ENCODE measurements at regions not wholly inside any gene's neighbourhood (a gene's known extent, or its start where the extent isn't known, plus 50 kb on each side); places are given as distances from the start of the nearest gene placed in this dataset.

DNA sequence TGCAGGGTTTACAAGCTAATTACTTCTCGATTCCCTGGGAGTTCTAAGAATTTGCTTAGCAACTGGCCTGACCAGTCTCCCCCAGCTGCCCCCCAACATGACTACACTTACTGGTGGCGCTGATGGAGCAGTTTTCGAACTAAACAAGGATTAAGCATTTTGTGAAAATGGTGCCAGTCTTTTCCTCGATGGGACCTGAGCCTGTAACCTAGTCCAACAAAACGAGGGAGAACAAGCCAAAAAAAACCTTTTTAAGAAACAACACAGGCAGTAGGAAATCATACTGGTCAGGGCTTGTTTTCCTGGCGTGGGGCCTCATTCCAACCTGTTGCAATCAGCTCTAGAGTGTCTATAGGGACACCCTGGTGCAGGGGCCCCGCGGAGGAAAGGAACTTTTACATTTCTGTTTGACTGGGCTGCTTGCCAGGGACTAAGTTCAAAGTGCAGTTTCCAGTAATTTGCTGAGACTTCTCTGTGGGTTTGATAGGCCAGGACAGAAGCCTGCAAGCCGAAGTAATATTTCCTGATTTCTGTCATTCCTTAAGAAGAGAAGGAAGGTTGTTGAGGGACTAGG, 158.7 kb downstream of the SPRY1 start:
- Histone ChIP-seq H3K27me3 (ENCODE audit: control insufficient read depth, low read length) (peaks cover 12% of the 10 kb centered on the region), H3K79me2 (ENCODE audit: control insufficient read depth, low read length) (no peaks in the 10 kb centered on the region), H3K9me3 (ENCODE audit: control insufficient read depth, insufficient read depth, low read length) (no peaks in the 10 kb centered on the region), H4K20me1 (ENCODE audit: control insufficient read depth, insufficient read depth, low read depth, low read length) (no peaks in the 10 kb centered on the region), H3F3A (ENCODE audit: control insufficient read depth, insufficient read depth) (no peaks in the 10 kb centered on the region), H3K4me2 (ENCODE audit: low read length) (no peak overlapping the region), H3K36me3 (ENCODE audit: control insufficient read depth, low read length) (no peaks in the 10 kb centered on the region), H3K9me2 (replicated peaks; ENCODE audit: control insufficient read depth, low read length) (no peaks in the 10 kb centered on the region), H3K27ac (ENCODE audit: low read depth, low read length) (no peak overlapping the region), H3K4me1 (ENCODE audit: control insufficient read depth, low read length) (no peaks in the 10 kb centered on the region), H3K4me3 (ENCODE audit: low read length) (no peak overlapping the region)
- TF ChIP-seq CTCF (IDR thresholded peaks at IDR 0.05; ENCODE audit: low read depth, low read length, poor library complexity, severe bottlenecking) = no peak
- TF ChIP-seq EZH2phosphoT487 (IDR thresholded peaks at IDR 0.05; ENCODE audit: borderline replicate concordance, low read length) = no peak

DNA sequence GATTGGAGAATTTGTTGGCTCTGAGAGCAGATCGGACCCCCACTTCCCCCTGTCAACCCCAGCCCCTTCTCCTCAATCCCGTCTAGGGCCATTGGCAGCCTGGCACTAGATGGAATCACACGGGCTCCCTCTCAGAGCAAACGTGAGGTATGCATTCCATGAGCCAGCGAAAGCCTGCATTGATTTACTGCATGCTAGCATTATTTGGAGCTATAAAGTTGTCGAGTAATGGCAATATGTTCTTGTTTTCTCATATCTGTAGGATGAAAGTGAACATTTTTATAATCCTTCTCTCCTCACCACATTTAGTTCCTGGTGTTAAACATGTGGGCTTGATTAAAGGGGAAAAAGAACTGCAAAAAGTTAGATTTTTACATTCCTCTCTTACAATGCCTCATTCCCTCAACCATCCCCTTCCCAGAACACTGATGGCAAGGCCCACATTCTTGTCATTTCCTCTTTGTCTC, 159.2 kb downstream of the SPRY1 start:
- Histone ChIP-seq H3F3A (ENCODE audit: control insufficient read depth, insufficient read depth) (no peaks in the 10 kb centered on the region), H3K4me1 (ENCODE audit: control insufficient read depth, low read length) (no peaks in the 10 kb centered on the region), H3K79me2 (ENCODE audit: control insufficient read depth, low read length) (no peaks in the 10 kb centered on the region), H3K9me3 (ENCODE audit: control insufficient read depth, insufficient read depth, low read length) (no peaks in the 10 kb centered on the region), H3K9me2 (replicated peaks; ENCODE audit: control insufficient read depth, low read length) (no peaks in the 10 kb centered on the region), H3K36me3 (ENCODE audit: control insufficient read depth, low read length) (no peaks in the 10 kb centered on the region), H4K20me1 (ENCODE audit: control insufficient read depth, insufficient read depth, low read depth, low read length) (no peaks in the 10 kb centered on the region), H3K27me3 (ENCODE audit: control insufficient read depth, low read length) (peaks cover 12% of the 10 kb centered on the region), H3K27ac (ENCODE audit: low read depth, low read length) (no peak overlapping the region), H3K4me3 (ENCODE audit: low read length) (no peak overlapping the region), H3K4me2 (ENCODE audit: low read length) (no peak overlapping the region)
- no peak for TF ChIP-seq EZH2phosphoT487 (IDR thresholded peaks at IDR 0.05; ENCODE audit: borderline replicate concordance, low read length)
- TF ChIP-seq CTCF (IDR thresholded peaks at IDR 0.05; ENCODE audit: low read depth, low read length, poor library complexity, severe bottlenecking) = no peak

DNA sequence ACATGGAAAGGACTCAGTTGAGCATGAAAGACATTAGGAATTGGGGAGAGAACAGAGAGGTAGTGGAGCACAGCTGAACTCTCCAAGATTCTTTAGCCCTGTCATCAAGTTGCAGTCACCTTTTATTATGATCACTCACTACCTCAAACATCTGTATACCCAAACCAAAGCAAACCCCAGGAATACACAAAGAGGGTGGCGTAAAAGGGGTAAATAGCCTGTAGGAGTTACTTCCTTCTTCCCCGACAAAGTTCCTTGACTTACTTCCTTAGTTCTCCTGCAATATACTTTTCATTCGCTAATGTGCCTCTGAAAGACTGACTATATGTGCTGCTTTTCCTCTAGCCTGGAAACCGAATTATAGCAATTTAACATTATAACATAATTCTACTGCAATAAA, 159.9 kb downstream of the SPRY1 start:
- no peak overlapping the region for H3K27ac ChIP-seq (ENCODE audit: low read depth, low read length)
- H3K9me2 ChIP-seq (replicated peaks; ENCODE audit: control insufficient read depth, low read length) = no peaks in the 10 kb centered on the region
- H4K20me1 ChIP-seq (ENCODE audit: control insufficient read depth, insufficient read depth, low read depth, low read length) = no peaks in the 10 kb centered on the region
- no peaks in the 10 kb centered on the region for H3K9me3 ChIP-seq (ENCODE audit: control insufficient read depth, insufficient read depth, low read length)
- H3K4me3 ChIP-seq (ENCODE audit: low read length) = no peak overlapping the region
- TF ChIP-seq CTCF (IDR thresholded peaks at IDR 0.05; ENCODE audit: low read depth, low read length, poor library complexity, severe bottlenecking) = no peak
- peaks cover 13% of the 10 kb centered on the region for H3K27me3 ChIP-seq (ENCODE audit: control insufficient read depth, low read length)
- no peaks in the 10 kb centered on the region for H3K4me1 ChIP-seq (ENCODE audit: control insufficient read depth, low read length)
- H3K4me2 ChIP-seq (ENCODE audit: low read length) = no peak overlapping the region
- H3F3A ChIP-seq (ENCODE audit: control insufficient read depth, insufficient read depth) = no peaks in the 10 kb centered on the region
- H3K36me3 ChIP-seq (ENCODE audit: control insufficient read depth, low read length) = no peaks in the 10 kb centered on the region
- H3K79me2 ChIP-seq (ENCODE audit: control insufficient read depth, low read length) = no peaks in the 10 kb centered on the region

Measured in DOHH2 (cell line).